Heart right ventricle (tissue), 16 donors: ENCODE measurements at regions not wholly inside any gene's neighbourhood (a gene's known extent, or its start where the extent isn't known, plus 50 kb on each side); places are given as distances from the start of the nearest gene placed in this dataset.

Source experiments
- ATAC-seq, 8 donors: fragments of 200-7000 bp; cut with Tn5 transposase; one replicate each; pipeline ENCODE4 v1.9.1; 2020; ENCODE audit warnings: mild to moderate bottlenecking in 8 of 8, moderate library complexity in 8 of 8, moderate number of reproducible peaks in 1 of 8
- DNase-seq, 2 donors: peaks; one replicate each; pipeline ENCODE4 v3.0.0-alpha.2; 2020
- H3K27ac ChIP-seq, 10 donors: fragments of 200-600 bp; sonication (generic) in 2 of 10; one replicate each; pipeline versions ENCODE4 v1.5.0 to v1.8.0; 2020 to 2022; ENCODE audit warnings: mild to moderate bottlenecking in 3 of 10
- H3K27me3 ChIP-seq, 7 donors: fragments of 200-600 bp; one replicate each; pipeline ENCODE4 v1.8.0; 2021 to 2022; ENCODE audit warnings: mild to moderate bottlenecking in 2 of 7
- H3K36me3 ChIP-seq, 9 donors: fragments of 200-600 bp; sonication (generic) in 1 of 9; one replicate each; pipeline versions ENCODE4 v1.5.0 to v1.8.0; 2020 to 2022; ENCODE audit warnings: mild to moderate bottlenecking in 2 of 9
- H3K4me1 ChIP-seq, 9 donors: fragments of 200-600 bp; sonication (generic) in 1 of 9; one replicate each; pipeline versions ENCODE4 v1.5.0 to v1.8.0; 2020 to 2022; ENCODE audit warnings: mild to moderate bottlenecking in 4 of 9
- H3K4me3 ChIP-seq, 10 donors: fragments of 200-600 bp; sonication (generic) in 2 of 10; one replicate each; pipeline versions ENCODE4 v1.5.0 to v1.8.0; 2020 to 2022; ENCODE audit warnings: mild to moderate bottlenecking in 7 of 10, moderate library complexity in 2 of 10
- H3K9me3 ChIP-seq, 11 donors: fragments of 200-600 bp in 10 of 11; sonication (generic) in 2 of 11; one replicate each; pipeline versions ENCODE4 v1.5.0 to v1.8.0; 2013 to 2022; ENCODE audit warnings: mild to moderate bottlenecking in 2 of 11, control low read depth in 1 of 11, moderate library complexity in 1 of 11
- WGBS, 2 donors: extraction: QIAGEN DNeasy Blood & Tissue Kit; methylation state at CpG; one replicate each; pipeline ENCODE4 v1.1.7; 2013; ENCODE audit warnings: inconsistent platforms in 1 of 2; 5-methylcytosine and 5-hydroxymethylcytosine counted together
- intact Hi-C, 10 donors: fragments of 100-400 bp; cut with DNase I; formaldehyde crosslinking; loops; one replicate each; pipeline versions ENCODE4 v1.11.1 to v1.14.2; 2022
- TF ChIP-seq, protein P1 (sequence below), 9 donors: fragments of 200-600 bp; sonication (generic) in 2 of 9; IDR thresholded peaks; one replicate each; pipeline versions ENCODE4 v1.5.0 to v1.8.0; 2021 to 2022; ENCODE audit warnings: antibody characterized with exemption in 9 of 9, mild to moderate bottlenecking in 5 of 9, moderate library complexity in 1 of 9
- donor health status: Arrhythmogenic right ventricular cardiomyopathy.
- donor health status: ischemic (EF 13 %, LVEDD 7.1; RV severe dilation, severe dysfunction).
- donor health status: healthy with polysubstance abuse.
- donor health status: DM: no; HTN: yes; CAD: no.
- donor health status: DM: no; HTN: no; CAD: no.
- donor health status: ischemic (EF 25% LVEDD 6.9; RV normal size, moderate dysfunction).
- donor health status: ischemic (EF 25% LVEDD 5.7; RV mildly dilated, moderate dysfunction).
- donor health status: healthy.
- donor health status: DM: yes; HTN: yes; CAD: no.
- donor health status: Ischemic cardiomyopathy.
- donor health status: ischemic (EF 35%, LVEDD 5.7; RV mildly dilated, moderate dysfunction).
- donor health status: nonischemic (EF 11% LVEDD 7.7; RV severe dilation, severe dysfunction).
- donor health status: DM: yes; HTN: yes; CAD: no.
- donor health status: PGD.
- donor health status: ischemic (EF 29% LVEDD 5.4; RV normal size, mild dysfunction).
- donor health status: nonischemic (EF 23%, LVEDD 6.1; RV moderate dilation, normal function).

DNA sequence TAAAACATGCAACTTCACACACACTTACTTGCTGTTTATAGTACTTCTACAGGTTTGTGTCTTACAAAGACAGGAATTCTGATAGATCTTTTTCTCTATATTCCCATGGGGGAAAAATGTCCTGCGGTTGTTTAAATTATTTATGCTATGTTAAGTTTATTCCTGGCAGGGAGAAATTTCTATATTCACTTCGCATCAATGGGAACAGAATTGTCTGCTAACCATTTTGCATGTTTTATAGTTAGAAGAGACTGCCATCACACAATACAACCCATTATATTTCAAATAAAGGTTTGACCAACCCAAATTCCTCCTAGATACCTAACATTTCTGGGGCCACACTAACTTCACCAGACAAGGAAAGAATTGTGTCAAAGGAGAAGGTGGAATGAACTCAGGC is 110.0 kb upstream of the PRR16 start:
- intact Hi-C loops, result no loop called here

DNA sequence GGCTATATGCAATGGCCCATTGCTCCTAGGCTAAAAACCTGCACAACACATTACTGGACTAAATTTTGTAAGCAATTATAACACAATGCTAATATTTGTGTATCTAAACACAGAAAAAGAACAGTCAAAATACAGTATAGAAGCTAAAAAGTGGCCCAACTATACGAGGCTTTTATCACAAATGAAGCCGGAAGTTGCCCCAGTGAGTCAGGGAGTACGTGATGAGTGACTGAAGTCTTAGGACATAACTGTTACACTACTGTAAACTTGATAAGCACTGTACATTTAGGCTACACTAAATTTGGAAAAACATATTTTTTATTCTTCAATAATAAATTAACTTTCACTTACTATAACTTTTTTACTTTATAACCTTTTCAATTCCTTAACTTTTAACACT is 105.2 kb upstream of the PRR16 start:
- Histone ChIP-seq H3K4me3 (no peak overlapping the region), H3K4me1 (no peaks in the 10 kb centered on the region), H3K9me3 (no peaks in the 10 kb centered on the region), H3K27ac (no peak overlapping the region), H3K36me3 (no peaks in the 10 kb centered on the region), H3K27me3 (no peaks in the 10 kb centered on the region)
- ATAC-seq, result no peak
- intact Hi-C loops, result no loop called here
- 40 to 51% methylated on average over 3 of the region's 3 CpGs for WGBS, 2 donors
- TF ChIP-seq, protein P1, sequence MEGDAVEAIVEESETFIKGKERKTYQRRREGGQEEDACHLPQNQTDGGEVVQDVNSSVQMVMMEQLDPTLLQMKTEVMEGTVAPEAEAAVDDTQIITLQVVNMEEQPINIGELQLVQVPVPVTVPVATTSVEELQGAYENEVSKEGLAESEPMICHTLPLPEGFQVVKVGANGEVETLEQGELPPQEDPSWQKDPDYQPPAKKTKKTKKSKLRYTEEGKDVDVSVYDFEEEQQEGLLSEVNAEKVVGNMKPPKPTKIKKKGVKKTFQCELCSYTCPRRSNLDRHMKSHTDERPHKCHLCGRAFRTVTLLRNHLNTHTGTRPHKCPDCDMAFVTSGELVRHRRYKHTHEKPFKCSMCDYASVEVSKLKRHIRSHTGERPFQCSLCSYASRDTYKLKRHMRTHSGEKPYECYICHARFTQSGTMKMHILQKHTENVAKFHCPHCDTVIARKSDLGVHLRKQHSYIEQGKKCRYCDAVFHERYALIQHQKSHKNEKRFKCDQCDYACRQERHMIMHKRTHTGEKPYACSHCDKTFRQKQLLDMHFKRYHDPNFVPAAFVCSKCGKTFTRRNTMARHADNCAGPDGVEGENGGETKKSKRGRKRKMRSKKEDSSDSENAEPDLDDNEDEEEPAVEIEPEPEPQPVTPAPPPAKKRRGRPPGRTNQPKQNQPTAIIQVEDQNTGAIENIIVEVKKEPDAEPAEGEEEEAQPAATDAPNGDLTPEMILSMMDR (IDR thresholded peaks at IDR 0.05), result no peak
- no peak for DNase-seq

More for the DNA sequence above, 110.0 kb upstream of the PRR16 start:
- Histone ChIP-seq H3K36me3 (no peaks in the 10 kb centered on the region), H3K4me3 (no peak overlapping the region), H3K9me3 (peaks cover 0 to 16% (median 4%) of the 10 kb centered on the region in 11 donors), H3K27me3 (no peaks in the 10 kb centered on the region), H3K4me1 (no peaks in the 10 kb centered on the region), H3K27ac (no peak overlapping the region)
- no peak for ATAC-seq
- 87 to 89% methylated on average over 2 of the region's 2 CpGs for WGBS, 2 donors
- TF ChIP-seq, protein P1 (IDR thresholded peaks at IDR 0.05), result no peak
- no peak for DNase-seq

DNA sequence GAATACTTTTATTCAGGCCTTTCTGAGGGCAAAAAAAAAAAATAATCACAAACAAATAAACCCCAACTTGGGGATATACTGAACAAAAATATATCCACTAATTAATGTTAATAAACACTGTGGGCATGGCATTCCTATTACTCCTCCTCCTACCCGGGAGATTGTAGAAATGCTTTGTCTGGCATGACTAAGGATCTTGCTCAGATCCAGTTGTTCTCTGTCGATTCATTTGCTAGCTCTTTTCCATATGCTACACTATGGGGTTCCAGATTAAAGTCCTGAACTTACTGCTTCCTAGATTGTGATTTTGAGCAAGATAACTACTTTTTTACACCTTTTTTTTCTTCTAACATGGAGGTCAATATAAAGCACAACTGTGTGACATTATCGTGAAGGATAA is 102.2 kb upstream of the PRR16 start:
- DNase-seq, result no peak
- intact Hi-C loops, result no loop called here
- H3K4me3 ChIP-seq, result no peak overlapping the region
- no peaks in the 10 kb centered on the region for H3K27me3 ChIP-seq
- ATAC-seq, result no peak
- no peak overlapping the region for H3K27ac ChIP-seq
- no peaks in the 10 kb centered on the region for H3K36me3 ChIP-seq
- TF ChIP-seq, protein P1 (IDR thresholded peaks at IDR 0.05), result no peak
- 73 to 76% methylated on average over 3 of the region's 3 CpGs for WGBS, 2 donors
- no peaks in the 10 kb centered on the region for H3K4me1 ChIP-seq
- no peaks in the 10 kb centered on the region for H3K9me3 ChIP-seq

DNA sequence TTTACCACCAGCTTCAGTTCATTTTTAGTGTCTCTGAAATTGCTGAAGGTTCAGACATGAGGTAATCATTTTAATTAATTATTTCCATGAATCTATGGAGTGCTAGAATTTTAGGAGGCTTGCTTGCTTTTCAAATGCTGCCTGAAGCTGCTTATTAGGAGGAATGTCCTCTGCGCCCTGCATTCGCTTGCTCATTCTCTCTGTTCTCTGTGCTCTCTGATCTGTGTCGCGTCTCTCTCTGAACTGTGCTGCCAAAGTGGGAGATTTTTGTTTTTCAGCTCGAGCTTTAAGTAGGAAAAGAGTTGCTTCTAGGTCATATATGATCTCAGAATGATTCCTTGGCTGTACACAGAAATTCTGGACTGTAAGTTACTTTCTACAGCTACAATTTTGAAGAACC is 101.7 kb upstream of the PRR16 start:
- H3K4me3 ChIP-seq, result no peak overlapping the region
- H3K9me3 ChIP-seq, result no peaks in the 10 kb centered on the region
- intact Hi-C loops, result no loop called here
- ATAC-seq (no peak), DNase-seq (no peak)
- no peaks in the 10 kb centered on the region for H3K27me3 ChIP-seq
- 83 to 87% methylated on average over 5 of the region's 5 CpGs for WGBS, 2 donors
- H3K4me1 ChIP-seq, result no peaks in the 10 kb centered on the region
- no peaks in the 10 kb centered on the region for H3K36me3 ChIP-seq
- no peak overlapping the region for H3K27ac ChIP-seq
- TF ChIP-seq, protein P1 (IDR thresholded peaks at IDR 0.05), result no peak
